CD4-positive, alpha-beta memory T cell (primary cell): ENCODE measurements at regions not wholly inside any gene's neighbourhood (a gene's known extent, or its start where the extent isn't known, plus 50 kb on each side); places are given as distances from the start of the nearest gene placed in this dataset.
A peak's percentile ranks its signal among the peaks of the same experiment; 100 is the strongest.

Source experiments
- CTCF ChIA-PET: fragments of 350-600 bp; sonication (Branson Sonifier 250); formaldehyde crosslinking; loops from one replicate; lab custom pipeline; 2021; ENCODE audit warnings: inconsistent platforms; ENCODE audit not compliant: partially characterized antibody; lab: Charles Lee
- POLR2A ChIA-PET: fragments of 350-600 bp; sonication (Branson Sonifier 250); formaldehyde crosslinking; loops from one replicate; lab custom pipeline; 2021; ENCODE audit not compliant: partially characterized antibody; lab: Charles Lee
- DNase-seq, 5 donors: peaks; one replicate each; pipeline versions ENCODE4 v3.0.0 to v3.0.0-alpha.2; 2020 to 2022; ENCODE audit warnings: mixed read lengths in 1 of 5
- H3K27ac ChIP-seq: one replicate; pipeline ENCODE4 v1.7.0; 2013; ENCODE audit warnings: low read depth, low read length
- H3K27me3 ChIP-seq: 2 replicates; pipeline ENCODE4 v1.7.0; 2013; ENCODE audit warnings: mild to moderate bottlenecking, low read length, moderate library complexity; ENCODE audit not compliant: insufficient read depth
- H3K36me3 ChIP-seq: 2 replicates; pipeline ENCODE4 v1.7.0; 2013; ENCODE audit warnings: mild to moderate bottlenecking, low read length, moderate library complexity; ENCODE audit not compliant: insufficient read depth
- H3K4me1 ChIP-seq: 2 replicates; pipeline ENCODE4 v1.7.0; 2013; ENCODE audit warnings: mild to moderate bottlenecking, low read length, moderate library complexity; ENCODE audit not compliant: insufficient read depth
- H3K4me3 ChIP-seq, 2 donors: one replicate each; pipeline ENCODE4 v1.7.0; 2013; ENCODE audit warnings: low read length in 2 of 2, mild to moderate bottlenecking in 1 of 2
- H3K9me3 ChIP-seq, 2 donors: one replicate each; pipeline ENCODE4 v1.7.0; 2013; ENCODE audit warnings: low read length in 2 of 2, control low read depth in 1 of 2; ENCODE audit not compliant: control insufficient read depth in 1 of 2
- H3K27ac Mint-ChIP-seq, 7 donors: one replicate each; pipeline ENCODE4 v1.8.0; 2020 to 2021; ENCODE audit warnings: mixed read lengths in 7 of 7, mild to moderate bottlenecking in 6 of 7, inconsistent platforms in 3 of 7, moderate library complexity in 3 of 7
- H3K27me3 Mint-ChIP-seq, 2 donors: one replicate each; pipeline ENCODE4 v1.8.0; 2020 to 2021; ENCODE audit warnings: mixed read lengths in 2 of 2
- H3K36me3 Mint-ChIP-seq, 2 donors: one replicate each; pipeline ENCODE4 v1.8.0; 2020 to 2021; ENCODE audit warnings: mixed read lengths in 2 of 2, inconsistent platforms in 1 of 2, mild to moderate bottlenecking in 1 of 2
- H3K4me1 Mint-ChIP-seq, 4 donors: one replicate each; pipeline ENCODE4 v1.8.0; 2020 to 2021; ENCODE audit warnings: mixed read lengths in 4 of 4, mild to moderate bottlenecking in 1 of 4
- H3K4me3 Mint-ChIP-seq, 8 donors: one replicate each; pipeline ENCODE4 v1.8.0; 2020 to 2021; ENCODE audit warnings: mixed read lengths in 8 of 8, mild to moderate bottlenecking in 7 of 8, moderate library complexity in 6 of 8, inconsistent platforms in 3 of 8
- H3K9me3 Mint-ChIP-seq, 8 donors: one replicate each; pipeline ENCODE4 v1.8.0; 2020 to 2021; ENCODE audit warnings: mixed read lengths in 8 of 8, mild to moderate bottlenecking in 5 of 8, inconsistent platforms in 3 of 8, moderate library complexity in 1 of 8
- intact Hi-C: fragments of 100-400 bp; cut with micrococcal nuclease; formaldehyde crosslinking; loops from one replicate; pipeline ENCODE4 v1.15.1; 2023

DNA sequence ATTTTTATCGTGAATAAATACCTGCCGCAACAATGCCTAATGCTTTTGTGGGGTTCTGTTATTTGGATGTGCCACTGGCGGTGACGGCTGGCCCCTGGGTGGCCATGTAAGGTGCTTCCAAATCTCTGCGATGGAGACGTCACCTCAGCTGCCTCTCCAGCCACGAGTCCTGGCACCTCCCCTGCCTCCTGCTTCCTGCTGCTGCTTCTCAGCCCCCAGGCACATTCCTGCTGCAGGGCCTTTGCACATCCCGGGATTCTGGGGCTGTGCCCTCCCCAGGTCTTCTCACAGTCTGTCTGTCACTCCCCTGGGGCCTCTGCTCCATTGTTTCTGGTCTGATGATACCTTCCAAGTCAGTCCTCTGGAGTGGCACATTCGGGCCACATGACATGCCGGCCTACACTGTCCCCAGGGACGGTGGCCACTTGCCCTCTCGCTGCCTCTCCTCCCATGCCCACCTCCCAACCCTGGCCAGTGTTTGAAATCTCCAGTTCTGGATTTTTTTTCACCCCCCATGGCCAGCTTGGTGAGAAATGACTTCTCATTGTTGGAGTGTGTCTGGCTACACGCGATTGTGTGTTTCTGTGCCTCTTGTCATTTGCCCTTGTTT lies 151.8 kb downstream of the KIF26A start:
- H3K4me3 Mint-ChIP-seq, result no peak overlapping the region
- Histone ChIP-seq H3K4me1 (no peaks in the 10 kb centered on the region), H3K9me3 (no peaks in the 10 kb centered on the region), H3K4me3 (no peak overlapping the region), H3K27me3 (no peaks in the 10 kb centered on the region), H3K36me3 (no peaks in the 10 kb centered on the region), H3K27ac (no peak overlapping the region)
- H3K27ac Mint-ChIP-seq, result peak overlapping the region in 1 of 7 donors; percentile 72
- ChIA-PET POLR2A (no interaction called here), CTCF (no interaction called here)
- peaks cover 2% of the 10 kb centered on the region in 2 donors for H3K27me3 Mint-ChIP-seq
- no peaks in the 10 kb centered on the region for H3K36me3 Mint-ChIP-seq
- intact Hi-C loops, result no loop called here
- H3K9me3 Mint-ChIP-seq, result peaks cover 0 to 4% (median 0%) of the 10 kb centered on the region in 8 donors
- H3K4me1 Mint-ChIP-seq, result no peaks in the 10 kb centered on the region
- DNase-seq, result no peak

DNA sequence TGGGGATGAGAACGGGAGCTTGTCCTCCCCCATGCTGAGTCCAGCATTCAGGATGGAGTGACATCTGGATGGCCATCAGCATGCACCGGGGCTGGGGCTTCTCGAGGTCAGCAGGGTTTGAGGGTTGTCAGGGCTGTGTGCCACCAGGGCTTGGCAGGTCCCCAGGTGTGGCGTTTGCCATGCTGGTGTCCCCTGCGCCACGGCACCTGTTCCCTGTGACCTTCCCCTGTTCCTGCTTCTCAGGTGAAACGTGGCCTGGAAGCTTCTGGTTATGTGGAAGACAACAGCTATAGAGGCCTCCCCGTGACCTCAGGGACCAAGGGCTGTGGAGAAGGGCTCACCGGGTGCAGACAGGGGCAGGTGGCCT lies 152.4 kb downstream of the KIF26A start:
- no peaks in the 10 kb centered on the region for H3K27me3 ChIP-seq
- CTCF ChIA-PET, result no interaction called here
- no peak overlapping the region for H3K4me3 ChIP-seq
- no peak for DNase-seq
- Mint-ChIP-seq H3K4me3 (no peak overlapping the region), H3K27me3 (peaks cover 2% of the 10 kb centered on the region in 2 donors), H3K27ac (peak overlapping the region in 1 of 7 donors; percentile 72), H3K9me3 (peaks cover 0 to 4% (median 0%) of the 10 kb centered on the region in 8 donors), H3K4me1 (no peaks in the 10 kb centered on the region), H3K36me3 (no peaks in the 10 kb centered on the region)
- intact Hi-C loops, result no loop called here
- H3K27ac ChIP-seq, result no peak overlapping the region
- no peaks in the 10 kb centered on the region for H3K36me3 ChIP-seq
- H3K9me3 ChIP-seq, result no peaks in the 10 kb centered on the region
- no peaks in the 10 kb centered on the region for H3K4me1 ChIP-seq
- POLR2A ChIA-PET, result no interaction called here

DNA sequence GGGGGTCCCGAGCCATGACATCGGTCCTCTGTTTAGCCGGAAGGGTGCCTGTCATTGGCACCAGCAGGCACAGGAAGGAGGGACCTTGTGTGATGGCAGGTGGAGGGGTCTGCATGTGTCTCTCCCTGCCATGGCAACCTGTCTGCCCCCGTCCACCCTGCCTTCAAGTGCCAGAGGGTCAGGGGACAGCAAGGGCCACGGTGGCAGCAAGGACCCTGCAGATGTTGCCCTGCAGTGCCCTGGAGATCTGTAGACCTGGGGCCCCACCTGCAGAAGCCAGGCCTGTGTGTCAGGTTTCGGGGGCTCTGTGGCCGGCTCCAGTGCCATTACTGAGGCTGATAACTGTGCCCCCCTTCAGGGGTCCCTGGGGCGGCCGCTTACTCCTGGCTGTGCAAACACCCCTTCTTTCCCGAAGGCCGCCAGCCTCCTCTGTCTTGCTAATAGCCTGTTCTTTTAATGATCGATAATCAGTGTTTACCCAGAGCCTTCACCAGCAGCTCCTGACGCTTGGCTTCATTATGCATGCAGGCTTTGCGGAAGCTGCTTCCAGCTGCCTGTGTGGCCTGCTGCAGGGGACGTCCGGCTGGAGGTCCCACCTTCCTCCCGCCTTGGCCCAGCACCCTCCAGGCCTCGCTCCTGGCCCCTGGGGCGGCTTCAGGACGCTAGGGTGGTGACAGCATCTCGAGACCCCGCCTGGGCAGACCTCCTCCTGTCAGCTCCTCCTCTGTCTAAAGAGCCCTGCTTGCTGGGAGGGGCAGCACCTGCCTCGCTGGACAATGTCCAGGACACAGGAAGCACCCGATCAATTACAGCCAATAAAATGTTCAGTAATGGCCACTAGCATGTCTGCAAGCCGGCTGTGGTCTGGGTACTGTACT lies 153.0 kb downstream of the KIF26A start:
- no peaks in the 10 kb centered on the region for H3K27me3 ChIP-seq
- peaks cover 2% of the 10 kb centered on the region in 2 donors for H3K27me3 Mint-ChIP-seq
- no peak overlapping the region for H3K27ac Mint-ChIP-seq
- H3K4me1 Mint-ChIP-seq, result no peaks in the 10 kb centered on the region
- no peak overlapping the region for H3K4me3 ChIP-seq
- ChIA-PET CTCF (no interaction called here), POLR2A (no interaction called here)
- intact Hi-C loops, result no loop called here
- no peak overlapping the region for H3K4me3 Mint-ChIP-seq
- H3K4me1 ChIP-seq, result no peaks in the 10 kb centered on the region
- no peaks in the 10 kb centered on the region for H3K36me3 Mint-ChIP-seq
- H3K9me3 Mint-ChIP-seq, result peaks cover 0 to 4% (median 0%) of the 10 kb centered on the region in 8 donors
- no peak for DNase-seq
- no peaks in the 10 kb centered on the region for H3K9me3 ChIP-seq
- H3K27ac ChIP-seq, result no peak overlapping the region
- no peaks in the 10 kb centered on the region for H3K36me3 ChIP-seq

DNA sequence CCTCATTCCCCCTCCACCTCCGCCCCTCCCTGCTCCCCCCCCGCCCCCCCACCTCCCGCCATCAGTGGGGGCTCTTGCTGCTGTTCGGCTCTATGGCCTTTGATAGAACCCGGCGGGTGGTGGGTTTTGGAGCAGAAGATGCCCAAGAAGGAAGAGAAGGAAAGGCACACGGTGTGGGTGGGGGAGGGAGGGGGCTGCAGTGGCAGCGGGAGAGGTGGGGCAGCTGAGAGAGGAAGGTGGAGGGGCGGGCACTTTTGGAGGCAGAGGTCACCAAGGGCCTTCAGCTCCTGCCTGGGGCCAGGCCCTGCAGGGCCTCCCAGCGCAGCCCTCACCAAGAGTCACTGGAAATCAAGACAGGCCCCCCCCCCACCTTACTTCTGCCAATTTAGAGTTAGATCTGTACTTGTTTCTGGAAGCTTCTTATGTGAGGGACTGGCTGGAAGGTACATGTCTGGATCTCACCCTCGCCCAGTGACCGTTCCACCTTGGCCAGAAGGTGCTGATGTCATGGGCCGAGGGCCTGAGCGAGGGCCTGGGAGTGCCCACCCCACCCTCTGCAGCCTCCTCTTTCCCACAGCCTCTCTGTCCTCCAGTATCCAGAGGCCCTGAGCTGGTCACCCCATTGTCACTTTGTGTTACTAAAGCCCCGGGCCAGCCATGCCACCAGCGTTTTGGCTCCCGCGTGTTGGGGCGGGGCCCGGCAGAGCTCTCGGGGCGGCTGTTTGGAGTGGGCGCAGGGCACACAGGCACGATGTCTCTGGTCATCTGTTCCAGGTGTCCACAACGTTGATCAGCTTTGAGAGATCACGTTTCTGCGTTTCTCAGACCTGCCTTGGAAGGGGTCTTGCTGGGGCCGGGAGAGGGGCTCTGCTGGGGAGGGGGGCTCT lies 153.9 kb downstream of the KIF26A start:
- POLR2A ChIA-PET, result no interaction called here
- no peak overlapping the region for H3K4me3 ChIP-seq
- H3K27ac ChIP-seq, result no peak overlapping the region
- Mint-ChIP-seq H3K27ac (no peak overlapping the region), H3K9me3 (peaks cover 0 to 4% (median 0%) of the 10 kb centered on the region in 8 donors), H3K4me3 (no peak overlapping the region), H3K36me3 (no peaks in the 10 kb centered on the region), H3K4me1 (no peaks in the 10 kb centered on the region), H3K27me3 (peaks cover 2% of the 10 kb centered on the region in 2 donors)
- no peaks in the 10 kb centered on the region for H3K36me3 ChIP-seq
- H3K27me3 ChIP-seq, result no peaks in the 10 kb centered on the region
- no peaks in the 10 kb centered on the region for H3K4me1 ChIP-seq
- no peaks in the 10 kb centered on the region for H3K9me3 ChIP-seq
- CTCF ChIA-PET, result no interaction called here
- intact Hi-C loops, result no loop called here
- DNase-seq, result no peak

DNA sequence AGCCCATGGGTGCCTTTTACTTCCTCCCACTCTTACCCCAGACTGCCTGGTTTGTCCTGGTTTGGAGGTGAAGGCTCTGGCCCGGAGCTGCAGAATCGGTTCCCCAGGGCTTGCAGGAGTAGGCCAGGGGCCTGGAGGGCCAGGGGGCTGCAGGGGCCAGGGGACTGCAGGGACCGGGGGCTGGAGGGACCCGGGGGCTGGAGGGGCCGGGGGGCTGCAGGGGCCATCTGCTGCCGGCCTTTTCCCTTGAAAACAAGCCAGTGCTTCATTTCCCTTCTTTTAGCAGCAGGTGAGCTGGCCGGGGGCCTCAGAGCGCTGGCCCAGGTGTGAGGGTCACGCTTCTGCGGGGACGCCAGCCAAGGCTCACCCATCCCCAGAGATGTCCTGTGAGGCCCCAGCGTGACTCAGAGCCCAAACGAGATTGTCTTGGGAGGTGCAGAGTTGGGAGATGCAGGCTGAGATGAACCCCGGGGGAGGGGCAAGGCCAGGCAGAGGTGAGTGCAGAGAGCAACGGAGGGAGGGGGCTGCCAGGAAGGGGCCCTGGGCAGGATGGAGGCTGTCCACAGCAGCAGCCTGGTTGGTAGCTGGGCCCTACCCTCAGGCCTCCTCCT lies 154.9 kb downstream of the KIF26A start:
- no peak overlapping the region for H3K4me3 Mint-ChIP-seq
- no peak overlapping the region for H3K27ac Mint-ChIP-seq
- POLR2A ChIA-PET, result no interaction called here
- no peaks in the 10 kb centered on the region for H3K27me3 ChIP-seq
- CTCF ChIA-PET, result no interaction called here
- no peaks in the 10 kb centered on the region for H3K36me3 ChIP-seq
- intact Hi-C loops, result no loop called here
- H3K27ac ChIP-seq, result no peak overlapping the region
- no peaks in the 10 kb centered on the region for H3K36me3 Mint-ChIP-seq
- H3K9me3 ChIP-seq, result no peaks in the 10 kb centered on the region
- no peaks in the 10 kb centered on the region for H3K4me1 ChIP-seq
- H3K4me3 ChIP-seq, result no peak overlapping the region
- peaks cover 0 to 4% (median 0%) of the 10 kb centered on the region in 8 donors for H3K9me3 Mint-ChIP-seq
- H3K4me1 Mint-ChIP-seq, result no peaks in the 10 kb centered on the region
- H3K27me3 Mint-ChIP-seq, result peaks cover 2% of the 10 kb centered on the region in 2 donors
- DNase-seq, result no peak

DNA sequence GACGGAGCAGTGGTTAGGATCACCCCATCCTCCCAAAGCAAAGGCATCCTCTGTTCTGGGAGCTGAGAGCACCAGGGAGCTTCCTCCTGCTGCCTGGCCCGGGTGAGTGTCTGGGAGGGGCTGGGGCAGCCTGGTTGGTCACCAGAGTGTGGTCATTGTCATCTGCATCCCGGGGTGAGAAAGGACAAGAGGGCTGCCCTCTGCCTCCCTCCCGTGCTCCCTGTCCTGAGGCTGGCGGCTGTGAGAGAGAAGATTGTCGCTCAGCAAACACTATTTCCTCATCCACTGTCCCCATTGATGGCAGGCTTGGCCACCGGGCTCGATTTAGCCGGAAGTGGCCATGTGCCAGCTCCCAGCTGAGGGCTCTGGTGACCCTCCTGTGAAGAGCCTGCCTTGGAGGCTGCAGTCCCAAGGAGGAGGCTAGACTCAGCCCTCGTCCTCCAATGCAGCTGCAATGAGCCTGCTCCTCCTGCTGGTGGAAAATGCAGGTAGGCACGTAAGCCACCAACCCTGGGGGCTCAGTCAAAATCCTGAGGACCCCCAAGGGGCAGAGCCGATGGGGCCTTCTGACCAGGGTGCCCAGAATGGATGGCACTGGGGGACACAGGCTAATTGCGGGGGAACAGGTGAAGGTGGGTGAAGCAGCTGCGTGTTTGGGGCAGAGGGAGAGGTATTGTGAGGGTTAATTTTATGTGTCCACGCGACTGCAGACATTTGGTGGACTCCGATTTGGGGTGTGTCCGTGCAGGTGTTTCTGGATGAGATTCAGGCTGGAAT lies 155.7 kb downstream of the KIF26A start:
- no peaks in the 10 kb centered on the region for H3K36me3 Mint-ChIP-seq
- intact Hi-C loops, result no loop called here

More for the DNA sequence above, 155.7 kb downstream of the KIF26A start:
- no peaks in the 10 kb centered on the region for H3K9me3 ChIP-seq
- no peak overlapping the region for H3K4me3 ChIP-seq
- no peak overlapping the region for H3K27ac ChIP-seq
- Mint-ChIP-seq H3K27ac (no peak overlapping the region), H3K4me1 (no peaks in the 10 kb centered on the region), H3K27me3 (peaks cover 2% of the 10 kb centered on the region in 2 donors), H3K9me3 (no peaks in the 10 kb centered on the region), H3K4me3 (no peak overlapping the region)
- H3K27me3 ChIP-seq, result no peaks in the 10 kb centered on the region
- H3K4me1 ChIP-seq, result no peaks in the 10 kb centered on the region
- no peaks in the 10 kb centered on the region for H3K36me3 ChIP-seq
- ChIA-PET POLR2A (no interaction called here), CTCF (no interaction called here)
- no peak for DNase-seq
